ENCODE measurements at regions not wholly inside any gene's neighbourhood (a gene's known extent, or its start where the extent isn't known, plus 50 kb on each side); places are given as distances from the start of the nearest gene placed in this dataset.
A peak's percentile ranks its signal among the peaks of the same experiment; 100 is the strongest.

DNA sequence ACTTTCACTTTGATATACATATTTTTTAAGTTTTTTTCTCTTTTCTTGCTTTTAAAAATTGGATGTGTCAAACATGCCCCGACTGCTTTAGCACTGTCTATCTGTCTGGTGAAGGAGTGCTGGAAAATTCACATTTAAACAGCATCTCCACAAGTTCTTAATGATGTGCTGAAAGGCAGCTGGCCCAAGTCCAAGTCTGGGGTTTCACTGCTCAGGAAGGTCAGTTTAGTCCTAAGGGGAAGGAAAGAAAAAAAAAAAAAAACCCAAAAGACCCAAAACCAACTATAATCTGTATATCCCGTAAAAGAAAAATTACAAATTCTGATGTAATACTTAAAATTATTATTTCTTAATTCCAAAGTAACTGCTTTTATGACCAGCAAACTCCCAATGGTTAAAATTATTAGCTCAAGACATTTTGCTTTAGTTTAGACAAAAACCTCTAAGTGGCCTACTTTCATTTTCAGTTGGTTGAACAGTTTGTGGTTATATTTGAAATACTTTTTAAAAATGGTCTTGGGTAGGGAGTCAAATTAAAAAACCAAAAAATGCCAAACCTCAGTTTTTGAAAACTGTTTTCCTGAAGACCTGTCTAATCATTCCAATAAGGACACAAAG lies 79.5 kb upstream of the PREP start:
- H3K36me3 Mint-ChIP-seq: peaks cover 31% of the 10 kb centered on the region
- peak overlapping the region; percentile 86 for H3K27ac Mint-ChIP-seq
- no peaks in the 10 kb centered on the region for H3K27me3 Mint-ChIP-seq
- DNase-seq (no peak), ATAC-seq (no peak)
- peak overlapping the region; percentile 63 for H3K4me3 Mint-ChIP-seq
- CTCF ChIA-PET: interaction anchor here (0.7 to 4.6 kb wide), 8 partner anchors 12 to 834 kb away, joined by 3 to 23 read pairs (median 3); partner anchors contain the start of gene PRDM1
- peaks cover 59% of the 10 kb centered on the region for H3K4me1 Mint-ChIP-seq
- H3K9me3 Mint-ChIP-seq (ENCODE audit: low read depth): peaks cover 11% of the 10 kb centered on the region

DNA sequence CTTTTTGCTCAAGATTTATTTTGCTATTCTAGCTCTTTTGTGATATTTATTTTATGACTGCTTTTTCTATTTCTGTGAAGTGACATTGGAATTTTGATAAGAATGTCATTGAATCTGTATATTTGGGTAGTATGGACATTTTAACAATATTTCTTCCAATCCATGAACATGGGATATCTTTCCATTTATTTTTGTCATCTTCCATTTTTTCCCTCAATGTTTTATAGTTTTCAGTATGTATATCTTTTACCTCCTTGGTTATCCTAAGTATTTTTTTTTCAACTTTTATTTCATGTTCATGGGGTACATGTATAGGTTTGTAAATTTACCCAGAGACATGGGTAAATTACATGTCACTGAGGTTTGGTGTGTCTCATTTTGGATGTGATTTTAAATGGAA lies 74.1 kb upstream of the PREP start:
- H3K4me1 Mint-ChIP-seq: peaks cover 8% of the 10 kb centered on the region
- H3K4me3 Mint-ChIP-seq: no peak overlapping the region
- no peak overlapping the region for H3K27ac Mint-ChIP-seq
- no peak for ATAC-seq
- H3K9me3 Mint-ChIP-seq (ENCODE audit: low read depth): peaks cover 15% of the 10 kb centered on the region
- peaks cover 2% of the 10 kb centered on the region for H3K27me3 Mint-ChIP-seq
- peaks cover 45% of the 10 kb centered on the region for H3K36me3 Mint-ChIP-seq
- no peak for DNase-seq
- CTCF ChIA-PET: interaction anchor here (1.0 to 1.4 kb wide), 2 partner anchors 8 to 9 kb away, joined by 3 to 4 read pairs; no protein-coding TSS in a partner anchor

DNA sequence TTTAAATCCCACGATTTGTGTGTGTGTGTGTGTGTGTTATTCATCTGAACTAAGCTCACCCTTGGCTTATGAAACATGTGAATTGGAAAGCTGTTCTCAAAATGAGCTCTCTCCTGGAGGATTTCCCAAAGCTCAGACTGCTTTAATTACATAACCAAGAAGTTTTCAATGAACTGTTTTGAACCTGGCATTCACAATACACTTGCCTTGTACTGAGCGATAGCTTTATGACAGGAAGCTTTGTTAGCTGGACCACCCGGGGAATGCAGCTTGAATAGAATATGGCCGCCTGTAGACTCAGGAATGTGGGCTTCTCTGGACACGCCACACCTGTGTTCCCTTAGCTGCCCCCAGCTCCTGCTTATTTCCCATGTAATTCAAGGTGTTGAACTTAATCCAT lies 71.4 kb upstream of the PREP start:
- Mint-ChIP-seq H3K9me3 (ENCODE audit: low read depth) (peaks cover 15% of the 10 kb centered on the region), H3K27me3 (peaks cover 2% of the 10 kb centered on the region), H3K4me1 (peaks cover 1% of the 10 kb centered on the region), H3K36me3 (peaks cover 33% of the 10 kb centered on the region), H3K4me3 (no peak overlapping the region), H3K27ac (no peak overlapping the region)
- no peak for DNase-seq
- ATAC-seq: no peak
- CTCF ChIA-PET: interaction anchor here (1.6 kb wide), 1 partner anchor 44 kb away, joined by 5 read pairs; no protein-coding TSS in a partner anchor

DNA sequence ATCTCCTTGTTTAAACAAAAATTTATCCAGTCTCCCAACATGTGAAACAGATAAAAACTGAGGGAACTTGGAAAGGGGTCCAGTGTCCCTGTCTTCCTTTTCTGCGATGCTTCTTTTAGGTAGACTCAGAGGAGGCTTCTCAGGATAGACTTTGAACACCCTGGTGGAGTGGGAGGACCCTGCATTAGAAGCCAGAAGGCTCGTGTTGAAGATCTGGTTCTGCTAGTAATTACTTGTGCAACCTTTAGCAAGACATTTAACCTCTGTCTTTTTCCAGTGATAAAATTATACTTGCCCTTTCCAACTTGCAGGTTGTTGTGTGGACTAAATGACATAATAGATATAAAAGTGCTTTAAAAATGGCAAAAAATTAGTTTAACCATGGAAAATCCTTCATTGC lies 67.1 kb upstream of the PREP start:
- no peak overlapping the region for H3K27ac Mint-ChIP-seq
- ATAC-seq: no peak
- H3K9me3 Mint-ChIP-seq (ENCODE audit: low read depth): peaks cover 14% of the 10 kb centered on the region
- no peak overlapping the region for H3K4me3 Mint-ChIP-seq
- peaks cover 3% of the 10 kb centered on the region for H3K4me1 Mint-ChIP-seq
- H3K27me3 Mint-ChIP-seq: peaks cover 22% of the 10 kb centered on the region
- no peak for DNase-seq
- CTCF ChIA-PET: no interaction called here
- H3K36me3 Mint-ChIP-seq: peaks cover 26% of the 10 kb centered on the region

DNA sequence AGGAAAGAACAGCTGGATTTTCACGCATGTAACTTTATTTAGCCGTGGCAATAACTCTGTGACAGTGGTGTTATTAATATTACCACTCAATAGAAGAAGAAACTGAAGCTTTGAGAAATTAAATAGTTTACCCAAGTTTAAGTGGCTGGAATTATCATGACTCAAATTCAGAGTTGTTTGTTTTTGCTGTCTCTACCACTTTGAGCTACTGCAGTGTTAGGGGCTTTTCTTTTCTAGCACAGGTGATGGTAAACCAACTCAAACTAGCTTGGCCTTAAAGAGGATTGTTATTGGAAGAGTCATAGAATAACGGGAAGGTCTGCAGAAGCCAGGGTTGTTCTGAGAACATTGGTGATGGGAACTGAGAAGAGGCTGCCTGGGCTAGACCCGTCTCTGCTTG lies 66.0 kb upstream of the PREP start:
- ATAC-seq (no peak), DNase-seq (no peak)
- Mint-ChIP-seq H3K27me3 (peaks cover 23% of the 10 kb centered on the region), H3K27ac (no peak overlapping the region), H3K9me3 (ENCODE audit: low read depth) (peaks cover 23% of the 10 kb centered on the region), H3K36me3 (peaks cover 37% of the 10 kb centered on the region), H3K4me1 (peaks cover 3% of the 10 kb centered on the region), H3K4me3 (no peak overlapping the region)
- CTCF ChIA-PET: interaction anchor here (0.8 kb wide), 1 partner anchor 9 kb away, joined by 4 read pairs; no protein-coding TSS in a partner anchor

DNA sequence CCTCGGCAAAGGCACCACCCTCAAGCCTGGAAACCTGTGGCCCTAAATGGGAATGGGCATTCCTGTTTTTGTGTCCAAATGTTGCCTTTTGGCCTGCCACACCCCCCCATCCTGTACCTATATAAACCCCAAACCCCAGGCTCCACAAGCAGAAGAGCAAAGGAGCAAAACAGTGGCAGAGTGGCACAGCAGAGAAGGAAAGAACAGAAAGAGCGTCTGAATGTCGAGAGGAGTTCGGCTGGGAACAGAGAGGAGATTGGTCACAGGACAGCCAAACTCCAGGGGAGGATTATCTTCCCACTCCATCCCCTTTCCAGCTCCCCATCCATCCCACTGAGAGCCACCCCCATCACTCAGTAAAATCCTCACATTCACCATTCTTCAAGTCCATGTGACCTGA lies 58.0 kb upstream of the PREP start:
- Mint-ChIP-seq H3K4me3 (no peak overlapping the region), H3K27me3 (peaks cover 6% of the 10 kb centered on the region), H3K9me3 (ENCODE audit: low read depth) (peaks cover 16% of the 10 kb centered on the region), H3K4me1 (peaks cover 51% of the 10 kb centered on the region), H3K36me3 (peaks cover 43% of the 10 kb centered on the region), H3K27ac (peak overlapping the region; percentile 45)
- CTCF ChIA-PET: no interaction called here
- ATAC-seq (no peak), DNase-seq (no peak)

DNA sequence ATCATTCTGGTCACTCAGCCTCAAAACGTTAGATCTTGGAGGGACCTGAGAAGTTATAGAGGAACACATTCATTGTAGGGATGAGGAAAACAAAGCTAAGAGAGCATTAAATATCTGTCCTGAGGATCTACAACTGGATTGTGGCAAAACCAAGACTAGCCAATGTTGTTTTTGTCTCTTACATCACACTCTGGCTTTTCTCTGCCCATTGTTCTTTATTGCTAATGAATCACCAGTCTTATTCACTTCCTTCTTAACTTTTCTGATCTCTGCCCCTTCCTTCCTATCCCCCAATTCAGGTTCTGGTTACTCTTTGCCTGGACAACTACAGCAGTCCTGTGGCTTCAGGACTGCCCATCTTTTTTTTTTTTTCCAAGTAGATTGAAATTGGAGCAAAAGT lies 57.0 kb upstream of the PREP start:
- DNase-seq: no peak
- Mint-ChIP-seq H3K36me3 (peaks cover 42% of the 10 kb centered on the region), H3K27me3 (peaks cover under 1% of the 10 kb centered on the region), H3K9me3 (ENCODE audit: low read depth) (peaks cover 8% of the 10 kb centered on the region), H3K4me3 (no peak overlapping the region), H3K27ac (peak overlapping the region; percentile 89), H3K4me1 (peaks cover 58% of the 10 kb centered on the region)
- no peak for ATAC-seq
- CTCF ChIA-PET: interaction anchor here (3.2 kb wide), 1 partner anchor 24 kb away, joined by 13 read pairs; no protein-coding TSS in a partner anchor

DNA sequence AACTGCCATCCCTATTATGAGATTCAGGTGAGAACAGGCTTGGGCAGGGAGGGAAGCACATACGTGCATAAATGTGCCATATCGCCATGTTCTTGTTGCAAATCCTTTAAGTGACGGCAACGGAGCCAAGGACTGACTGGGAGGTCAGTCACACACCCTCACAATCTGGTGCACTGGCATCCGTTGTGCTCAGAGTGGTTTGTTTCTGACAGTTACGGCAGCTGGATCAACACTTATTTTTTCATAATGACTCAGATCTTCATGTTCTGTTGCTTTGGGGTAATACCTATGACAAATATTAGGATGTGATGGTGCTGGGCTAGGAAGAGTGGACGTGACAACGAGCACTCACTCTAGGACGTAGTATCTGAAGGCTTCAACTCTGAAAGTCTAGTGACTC lies 56.2 kb upstream of the PREP start:
- peaks cover 66% of the 10 kb centered on the region for H3K4me1 Mint-ChIP-seq
- H3K4me3 Mint-ChIP-seq: peak overlapping the region; percentile 57
- DNase-seq (peak; percentile 87), ATAC-seq (peak; percentile 89)
- CTCF ChIA-PET: interaction anchor here (0.7 to 3.2 kb wide), 3 partner anchors 25 to 764 kb away, joined by 3 to 13 read pairs (median 3); no protein-coding TSS in a partner anchor
- no peaks in the 10 kb centered on the region for H3K27me3 Mint-ChIP-seq
- H3K36me3 Mint-ChIP-seq: peaks cover 41% of the 10 kb centered on the region
- peaks cover under 1% of the 10 kb centered on the region for H3K9me3 Mint-ChIP-seq (ENCODE audit: low read depth)
- peak overlapping the region; percentile 89 for H3K27ac Mint-ChIP-seq

DNA sequence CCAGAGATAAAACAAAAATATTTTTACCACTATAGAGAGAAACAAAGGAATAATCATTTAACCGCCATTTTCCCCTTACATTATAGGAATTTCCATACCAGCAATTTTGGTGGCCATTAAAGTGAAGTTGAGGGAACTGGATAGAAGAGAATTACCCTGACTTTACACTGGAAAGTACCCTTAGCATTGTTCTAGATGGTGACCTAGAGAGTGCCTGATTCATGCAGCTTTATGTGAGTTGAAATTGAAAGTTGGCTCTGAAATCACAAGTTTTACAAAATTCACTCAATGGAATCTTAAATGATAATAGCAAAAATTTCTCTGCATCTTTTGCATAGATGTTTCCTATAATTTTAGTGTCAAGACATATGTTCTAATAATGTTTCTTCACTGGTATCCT lies 55.7 kb upstream of the PREP start:
- peaks cover 69% of the 10 kb centered on the region for H3K4me1 Mint-ChIP-seq
- CTCF ChIA-PET: interaction anchor here (0.6 to 3.2 kb wide), 5 partner anchors 26 to 765 kb away, joined by 3 to 13 read pairs (median 3); no protein-coding TSS in a partner anchor
- DNase-seq (no peak), ATAC-seq (peak; percentile 52)
- H3K9me3 Mint-ChIP-seq (ENCODE audit: low read depth): no peaks in the 10 kb centered on the region
- peak overlapping the region; percentile 89 for H3K27ac Mint-ChIP-seq
- peaks cover 39% of the 10 kb centered on the region for H3K36me3 Mint-ChIP-seq
- H3K27me3 Mint-ChIP-seq: no peaks in the 10 kb centered on the region
- H3K4me3 Mint-ChIP-seq: peak overlapping the region; percentile 57

DNA sequence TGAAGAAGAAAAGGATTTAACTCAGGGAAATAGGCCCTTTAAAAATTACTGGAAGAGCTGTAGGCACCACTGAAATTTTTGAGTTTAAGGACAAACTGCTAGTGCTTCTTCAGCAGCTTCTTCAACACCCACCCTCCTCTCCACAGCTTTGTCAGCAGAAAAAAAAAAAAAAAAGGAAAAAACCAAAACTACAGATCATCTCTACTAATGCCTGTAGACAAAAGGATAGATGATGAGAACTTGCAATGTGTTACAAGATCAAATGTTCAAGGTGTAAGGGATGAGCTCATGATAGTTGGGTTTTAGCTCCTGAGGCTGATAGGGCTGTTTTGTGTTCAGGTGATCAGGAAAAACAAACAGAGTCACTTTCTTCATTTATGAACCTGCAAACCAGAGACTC lies 55.2 kb upstream of the PREP start:
- no peak for ATAC-seq
- peaks cover 74% of the 10 kb centered on the region for H3K4me1 Mint-ChIP-seq
- H3K27ac Mint-ChIP-seq: peak overlapping the region; percentile 89
- H3K4me3 Mint-ChIP-seq: peak overlapping the region; percentile 57
- peaks cover 39% of the 10 kb centered on the region for H3K36me3 Mint-ChIP-seq
- H3K9me3 Mint-ChIP-seq (ENCODE audit: low read depth): no peaks in the 10 kb centered on the region
- CTCF ChIA-PET: interaction anchor here (0.6 to 3.2 kb wide), 7 partner anchors 26 to 765 kb away, joined by 3 to 13 read pairs (median 3); no protein-coding TSS in a partner anchor
- no peak for DNase-seq
- H3K27me3 Mint-ChIP-seq: no peaks in the 10 kb centered on the region

DNA sequence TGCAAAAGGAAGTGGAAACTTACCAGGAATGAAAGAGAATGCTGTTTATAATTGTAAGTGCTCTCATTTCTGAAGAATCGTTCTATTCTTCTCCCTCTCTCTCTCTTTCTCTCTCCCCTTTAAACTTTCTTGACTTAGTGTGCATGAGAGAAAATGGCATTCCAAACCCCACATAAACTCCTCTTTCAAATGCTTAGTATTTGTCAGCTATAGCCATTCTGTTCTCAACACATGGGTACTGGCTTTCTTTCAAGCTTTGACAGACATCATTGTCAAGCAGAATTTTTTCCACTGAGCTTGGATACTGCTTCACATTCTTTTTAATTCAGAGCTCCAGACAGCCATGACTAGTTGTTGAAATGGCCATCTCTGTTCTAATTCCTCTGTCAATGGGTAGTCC lies 51.1 kb upstream of the PREP start:
- peak overlapping the region; percentile 96 for H3K27ac Mint-ChIP-seq
- ATAC-seq: no peak
- CTCF ChIA-PET: interaction anchor here (0.6 to 1.6 kb wide), 12 partner anchors 17 to 847 kb away, joined by 3 to 5 read pairs (median 3); partner anchors contain the start of gene PREP
- peaks cover 56% of the 10 kb centered on the region for H3K4me1 Mint-ChIP-seq
- peaks cover 25% of the 10 kb centered on the region for H3K36me3 Mint-ChIP-seq
- peaks cover 2% of the 10 kb centered on the region for H3K9me3 Mint-ChIP-seq (ENCODE audit: low read depth)
- H3K27me3 Mint-ChIP-seq: no peaks in the 10 kb centered on the region
- H3K4me3 Mint-ChIP-seq: peak overlapping the region; percentile 80
- DNase-seq: no peak

DNA sequence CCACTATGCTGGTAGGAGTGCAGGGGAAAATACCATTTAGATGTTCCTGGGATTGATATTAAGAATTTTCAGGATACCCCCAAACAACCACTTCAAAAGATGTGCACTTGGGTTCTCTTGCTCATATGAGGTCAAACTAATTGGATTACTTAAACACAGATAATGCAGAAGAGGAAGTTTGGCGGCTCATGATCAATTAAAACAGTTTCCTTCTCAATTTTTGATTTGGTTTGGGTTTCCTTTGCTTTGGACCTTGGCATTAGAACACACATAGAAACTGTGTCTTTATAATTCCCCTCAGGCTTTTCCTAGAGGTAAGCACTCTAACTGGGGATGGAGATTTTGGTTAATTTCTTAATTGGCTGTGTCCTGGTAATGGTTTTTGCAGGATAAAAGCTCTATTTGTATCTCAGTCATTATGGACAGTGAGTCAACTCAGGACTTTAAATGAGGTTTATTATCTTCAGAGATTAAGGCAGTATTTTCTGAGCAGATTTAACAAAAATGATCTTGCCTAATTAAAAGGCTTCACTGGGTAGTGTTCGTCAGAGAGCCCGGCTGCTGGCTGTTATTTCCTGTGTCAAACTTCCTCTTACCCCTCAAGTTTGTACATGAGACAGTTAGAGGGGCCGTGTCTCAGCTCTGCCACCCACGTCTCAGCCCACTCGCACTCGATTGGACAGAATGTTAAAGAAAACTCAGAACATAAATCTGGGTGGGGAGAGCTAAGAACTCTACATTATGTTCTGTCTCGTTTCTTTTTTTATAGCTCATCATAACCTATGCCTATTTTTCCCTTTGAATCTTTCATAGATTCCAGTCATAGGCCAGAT lies 50.3 kb upstream of the PREP start:
- DNase-seq (peak; percentile 85), ATAC-seq (peak; percentile 94)
- Mint-ChIP-seq H3K27me3 (no peaks in the 10 kb centered on the region), H3K4me3 (peak overlapping the region; percentile 80), H3K27ac (peak overlapping the region; percentile 96), H3K4me1 (peaks cover 48% of the 10 kb centered on the region), H3K9me3 (ENCODE audit: low read depth) (peaks cover 2% of the 10 kb centered on the region), H3K36me3 (peaks cover 26% of the 10 kb centered on the region)
- CTCF ChIA-PET: interaction anchor here (0.9 to 1.7 kb wide), 10 partner anchors 18 to 848 kb away, joined by 3 to 7 read pairs (median 3); no protein-coding TSS in a partner anchor
